T-helper 1 cell (primary cell): ENCODE measurements at regions not wholly inside any gene's neighbourhood (a gene's known extent, or its start where the extent isn't known, plus 50 kb on each side); places are given as distances from the start of the nearest gene placed in this dataset.
"Not testable (repeated sequence)": the region's sequence is repeated elsewhere in the genome, so short reads cannot be mapped to it uniquely, and the experiment has no call there.

Experiments
- DNase-seq, 5 donors: peaks; one replicate each; pipeline ENCODE4 v3.0.0-alpha.2; 2012 to 2020

- no peak for DNase-seq
Observed at GRCh38 chr4:179163147-179163546, 1720.9 kb upstream of the AGA start.

GRCh38 chr4:179164267-179164999, 1722.2 kb upstream of the AGA start:
- DNase-seq = no peak

- no peak for DNase-seq
Observed at GRCh38 chr4:179165000-179165738, 1722.9 kb upstream of the AGA start.

GRCh38 chr4:179165862-179166261, 1723.6 kb upstream of the AGA start:
- no peak for DNase-seq

- DNase-seq = not testable (repeated sequence)
Observed at GRCh38 chr4:179170308-179170707, 1728.1 kb upstream of the AGA start.

GRCh38 chr4:179182741-179183140, 1740.5 kb upstream of the AGA start:
- DNase-seq = no peak

- DNase-seq = no peak
Observed at GRCh38 chr4:179195887-179196286, 1753.7 kb upstream of the AGA start.

- no peak for DNase-seq
Observed at GRCh38 chr4:179196511-179196910, 1754.3 kb upstream of the AGA start.

- DNase-seq = no peak
Observed at GRCh38 chr4:179200681-179201080, 1758.4 kb upstream of the AGA start.

- DNase-seq = no peak
Observed at GRCh38 chr4:179225594-179225993, 1783.4 kb upstream of the AGA start.

GRCh38 chr4:179248821-179249220, 1806.6 kb upstream of the AGA start:
- no peak for DNase-seq

- DNase-seq = no peak
Observed at GRCh38 chr4:179268791-179269190, 1826.6 kb upstream of the AGA start.

- DNase-seq = no peak
Observed at GRCh38 chr4:179272282-179272681, 1830.0 kb upstream of the AGA start.

GRCh38 chr4:179278647-179279046, 1836.4 kb upstream of the AGA start:
- no peak for DNase-seq

GRCh38 chr4:179285696-179286095, 1843.5 kb upstream of the AGA start:
- DNase-seq = no peak

GRCh38 chr4:179291657-179292056, 1849.4 kb upstream of the AGA start:
- no peak for DNase-seq

GRCh38 chr4:179292468-179292867, 1850.2 kb upstream of the AGA start:
- DNase-seq = no peak

GRCh38 chr4:179307297-179308136, 1865.3 kb upstream of the AGA start:
- peak in 2 of 5 donors; percentile 5 for DNase-seq

GRCh38 chr4:179313823-179314222, 1871.6 kb upstream of the AGA start:
- no peak for DNase-seq

GRCh38 chr4:179325181-179325580, 1882.9 kb upstream of the AGA start:
- no peak for DNase-seq

- no peak for DNase-seq
Observed at GRCh38 chr4:179328627-179329026, 1886.4 kb upstream of the AGA start.

GRCh38 chr4:179331362-179331761, 1889.1 kb upstream of the AGA start:
- DNase-seq = no peak

GRCh38 chr4:179344861-179345260, 1902.6 kb upstream of the AGA start:
- DNase-seq = no peak
